Stromal cell of bone marrow (primary cell): ENCODE measurements at regions not wholly inside any gene's neighbourhood (a gene's known extent, or its start where the extent isn't known, plus 50 kb on each side); places are given as distances from the start of the nearest gene placed in this dataset.
A peak's percentile ranks its signal among the peaks of the same experiment; 100 is the strongest.

Experiments used
- DNase-seq: peaks from one replicate; pipeline ENCODE4 v3.0.0-alpha.2; 2012; ENCODE audit warnings: low read depth

DNA sequence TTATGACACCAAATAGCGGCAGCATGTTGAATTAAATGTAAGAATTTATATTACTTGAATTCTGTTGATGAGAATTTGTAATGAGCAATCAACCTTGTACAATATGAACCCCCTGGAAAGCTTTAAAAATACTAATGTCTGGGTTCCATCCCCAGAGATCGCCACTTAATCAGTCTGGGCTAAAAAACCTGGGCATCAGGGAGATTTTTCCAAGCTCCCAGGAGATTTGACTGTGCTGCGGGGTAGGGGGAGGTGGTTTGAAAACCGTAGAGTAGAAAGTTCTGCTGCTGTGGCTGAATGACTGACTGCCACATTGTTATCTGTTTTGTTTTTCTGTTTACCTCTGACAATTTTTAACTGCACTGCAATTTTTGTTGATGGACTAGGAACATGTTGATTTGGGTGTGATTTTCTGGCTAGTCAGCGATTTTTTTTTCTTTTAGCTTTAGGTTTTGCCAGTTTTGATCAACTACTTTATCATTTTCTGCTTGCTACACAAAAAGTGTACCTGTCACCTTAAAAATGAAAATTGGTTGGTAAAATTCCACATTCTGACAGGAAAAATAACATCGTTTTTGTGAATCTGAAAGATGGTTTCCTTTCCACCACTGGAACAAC lies 79.3 kb downstream of the PCTP start:
- no peak for DNase-seq

DNA sequence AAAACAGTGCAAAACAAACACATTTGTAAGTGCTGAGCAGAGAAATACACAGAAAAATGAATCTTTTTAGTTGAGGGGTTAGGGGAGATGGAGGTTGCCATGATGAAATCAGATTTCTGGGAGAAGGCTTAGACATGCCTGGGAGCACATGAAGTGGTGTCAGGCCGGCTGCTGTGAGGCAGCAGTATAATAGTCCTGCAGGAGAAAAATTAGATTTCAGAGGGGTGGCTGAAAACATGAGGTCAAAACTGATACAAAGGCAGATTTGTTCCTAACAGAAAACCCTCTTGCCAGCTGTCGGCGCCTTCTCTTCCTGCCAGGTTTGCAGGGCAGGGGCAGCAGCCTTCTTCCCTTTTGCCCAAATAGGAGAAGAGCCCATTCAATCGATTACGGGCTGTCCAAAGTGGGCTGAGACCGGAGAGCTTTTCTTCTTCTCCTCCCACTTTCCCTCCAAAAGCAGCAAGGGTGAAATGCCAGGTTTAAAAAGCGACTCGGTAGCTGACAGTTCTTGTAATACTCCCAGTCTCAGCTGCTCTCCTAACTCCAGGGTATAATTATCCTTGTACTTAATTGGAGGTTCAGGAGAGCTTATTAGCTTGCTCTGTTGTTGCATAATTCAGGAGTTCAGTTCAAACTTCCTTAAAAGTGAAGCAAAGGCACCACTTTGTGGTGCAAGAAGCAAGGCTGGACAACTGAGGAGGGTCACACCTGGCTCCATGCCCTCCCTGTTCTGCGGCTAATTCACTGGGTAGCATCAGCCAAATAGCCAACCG lies 80.0 kb downstream of the PCTP start:
- DNase-seq: no peak

DNA sequence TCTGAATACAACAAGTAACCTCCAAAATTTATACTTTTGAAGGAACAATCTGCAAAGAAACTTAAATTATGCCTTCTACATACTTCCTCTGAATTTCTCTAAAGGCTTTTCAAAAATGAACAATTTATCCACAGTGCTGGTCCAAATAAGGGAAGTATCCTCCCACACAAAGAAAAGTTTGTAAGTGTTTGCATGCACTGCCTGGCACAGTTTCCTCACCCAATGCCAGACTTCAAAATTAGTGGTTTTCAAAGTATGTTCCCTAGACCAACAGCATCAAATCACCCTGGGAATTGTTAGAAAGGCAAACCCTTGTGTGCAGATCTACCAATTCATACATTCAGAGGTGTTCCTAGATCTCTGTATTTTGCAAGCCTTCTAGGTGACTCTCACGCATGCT lies 82.5 kb downstream of the PCTP start:
- DNase-seq: peak; percentile 16

DNA sequence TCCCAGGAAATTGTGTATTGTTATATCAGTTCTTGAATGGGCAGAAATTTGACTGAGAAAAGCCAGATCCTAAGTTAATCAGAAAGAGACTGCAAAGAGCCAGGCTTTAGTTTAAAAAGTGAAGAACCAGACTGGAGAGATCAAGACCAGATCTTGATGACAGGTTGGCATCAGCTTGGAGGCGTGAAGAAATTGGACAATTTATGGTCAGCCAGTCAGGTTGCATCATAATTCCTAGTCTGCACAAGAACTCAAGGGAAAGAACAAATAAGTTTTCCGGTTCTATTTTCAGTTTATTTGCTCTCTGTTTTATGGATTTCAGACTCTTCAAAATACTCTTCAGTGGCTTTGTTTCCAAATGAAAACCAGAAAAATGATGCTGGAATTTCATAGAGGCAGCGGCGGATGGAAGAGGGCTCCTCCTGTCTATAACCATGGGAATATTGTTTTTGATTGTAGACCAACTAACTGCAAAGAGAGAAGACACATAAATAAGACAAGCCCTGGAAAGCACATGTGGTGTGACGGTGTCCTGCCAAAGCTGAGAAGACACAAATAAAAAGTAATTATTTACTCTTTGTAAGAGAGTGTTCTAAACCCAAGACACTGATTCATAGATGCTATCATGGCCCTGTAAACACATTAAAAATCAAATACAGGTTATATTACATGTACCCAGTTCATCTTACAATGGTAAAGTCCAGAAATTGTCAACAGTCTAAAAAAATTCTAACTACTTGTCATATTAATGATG lies 91.7 kb downstream of the PCTP start:
- no peak for DNase-seq

DNA sequence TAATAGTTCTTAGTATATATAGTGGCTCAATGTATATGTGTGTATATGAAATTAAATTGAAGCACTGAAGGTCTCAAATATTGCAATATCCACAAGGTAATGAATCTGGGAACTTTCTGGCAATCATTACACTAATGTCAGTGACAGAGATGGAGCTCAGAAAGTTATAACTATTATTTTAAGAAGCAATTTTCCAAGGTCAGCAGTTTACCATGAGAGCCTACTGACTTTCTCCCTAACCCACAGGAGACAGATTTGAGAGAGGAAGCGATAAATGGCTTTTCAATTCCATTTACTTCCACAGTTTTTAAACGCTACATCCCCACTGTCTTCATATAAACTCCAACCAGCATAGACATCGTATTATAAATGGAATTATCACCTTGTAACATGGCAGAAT lies 92.9 kb downstream of the PCTP start:
- no peak for DNase-seq

DNA sequence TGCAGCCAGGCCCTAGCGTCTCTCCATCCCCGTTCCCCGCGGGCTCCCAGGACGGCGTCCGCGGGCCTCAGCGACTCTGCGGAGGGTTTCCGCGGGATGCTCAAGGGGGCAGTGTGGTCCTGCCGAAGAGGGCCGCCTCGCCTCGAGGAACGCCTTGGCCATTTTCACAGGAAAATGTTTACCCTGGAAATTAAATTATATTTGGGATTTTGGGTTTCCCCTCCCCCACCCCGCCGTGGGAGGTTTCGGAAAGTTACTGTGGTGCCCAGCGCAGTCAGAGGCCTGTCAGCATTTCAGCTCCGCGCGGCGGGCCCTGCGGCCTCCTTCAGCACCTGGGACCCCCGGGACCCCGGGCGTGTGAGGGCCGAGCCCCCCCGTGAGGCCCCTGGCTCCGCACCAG lies 94.5 kb downstream of the PCTP start:
- peak; percentile 9 for DNase-seq

DNA sequence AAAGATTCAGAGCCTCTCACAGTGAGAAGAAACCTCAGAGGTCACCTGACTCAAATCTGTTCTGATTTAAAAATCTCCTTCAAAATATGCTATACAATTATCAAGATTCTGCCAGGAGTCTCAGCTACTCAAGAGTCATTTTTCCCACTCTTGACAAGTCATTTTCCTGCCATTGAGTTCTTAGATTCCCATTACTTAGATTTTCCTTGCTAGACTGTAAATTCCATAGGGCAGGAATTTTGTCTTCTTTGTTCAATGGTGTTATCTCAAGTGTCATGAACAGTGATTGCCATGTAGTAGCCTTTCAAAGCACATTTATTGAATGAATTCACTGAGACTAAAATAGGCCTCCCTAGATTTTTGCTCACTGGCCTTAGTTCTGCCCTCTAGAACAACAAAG lies 95.9 kb downstream of the PCTP start:
- DNase-seq: no peak

DNA sequence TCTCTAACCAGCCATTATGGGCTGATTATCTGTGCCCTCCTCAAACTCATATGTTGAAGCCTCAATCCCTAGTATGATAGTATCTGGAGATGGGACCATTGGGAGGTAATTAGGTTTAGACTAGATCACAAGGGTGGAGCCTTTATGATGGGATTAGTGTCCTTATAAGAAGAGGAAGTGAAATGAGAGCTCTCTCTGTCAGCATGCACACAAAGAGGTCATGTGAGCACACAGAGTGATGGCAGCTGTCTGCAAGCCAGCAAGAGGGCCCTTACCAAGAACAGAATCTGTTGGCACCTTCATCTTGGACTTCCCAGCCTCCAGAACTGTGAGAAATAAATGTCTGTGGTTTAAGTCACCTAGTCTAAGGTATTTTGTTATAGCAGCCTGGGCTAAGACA lies 101.9 kb downstream of the PCTP start:
- DNase-seq: no peak

DNA sequence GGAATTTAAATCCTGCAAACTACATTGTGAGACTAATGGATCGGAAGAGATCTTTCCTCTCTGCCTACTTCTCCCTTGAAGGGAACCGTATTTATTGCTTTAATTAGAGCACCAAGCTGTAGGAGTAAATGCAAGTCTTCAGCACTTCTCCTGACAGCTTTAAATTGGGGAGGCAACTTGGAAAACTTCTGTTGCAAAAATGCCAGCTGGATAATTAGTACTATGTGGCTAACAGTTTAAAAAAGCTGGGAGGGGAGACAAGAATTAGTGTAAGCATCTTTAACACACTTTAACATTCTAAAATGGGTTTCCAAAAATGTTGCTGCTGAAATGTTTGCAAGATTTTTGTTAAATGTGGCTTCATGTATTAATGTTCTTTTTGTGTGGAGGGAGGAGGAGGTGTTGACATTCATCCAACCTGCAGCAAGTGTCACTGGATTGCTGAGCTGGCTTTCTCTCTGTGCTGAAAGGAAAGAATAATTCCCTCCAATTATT lies 108.5 kb downstream of the PCTP start:
- no peak for DNase-seq

DNA sequence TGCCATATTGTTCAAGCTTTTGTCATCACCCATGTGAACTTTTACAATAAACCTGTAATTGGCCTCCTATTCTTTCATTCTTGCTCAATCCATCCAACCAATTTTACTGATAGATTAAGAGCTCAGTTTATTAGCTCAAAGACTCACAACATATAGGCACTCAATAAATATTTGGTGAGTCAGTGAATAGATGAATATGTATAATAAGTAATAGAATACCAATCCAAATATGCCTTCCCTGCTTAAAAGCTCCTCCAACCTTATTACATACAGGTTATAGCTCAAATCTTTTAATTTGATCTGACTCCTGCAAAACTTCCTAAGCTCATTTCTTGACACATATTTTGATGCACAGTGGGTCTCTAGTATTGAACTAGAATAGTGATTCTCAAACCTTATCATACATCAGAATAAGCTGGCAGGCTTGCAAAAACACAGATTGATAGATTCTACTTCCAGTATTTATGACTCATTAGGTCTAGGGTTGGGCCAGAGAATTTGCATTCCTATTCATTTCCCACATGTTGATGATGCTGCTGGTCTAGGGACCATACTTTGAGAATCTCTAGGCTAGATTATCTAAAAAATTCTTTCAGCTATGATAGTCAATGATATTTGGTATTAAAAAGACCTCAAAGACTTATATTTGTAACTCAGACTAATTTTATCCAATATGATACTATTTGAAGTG lies 114.4 kb downstream of the PCTP start:
- no peak for DNase-seq

DNA sequence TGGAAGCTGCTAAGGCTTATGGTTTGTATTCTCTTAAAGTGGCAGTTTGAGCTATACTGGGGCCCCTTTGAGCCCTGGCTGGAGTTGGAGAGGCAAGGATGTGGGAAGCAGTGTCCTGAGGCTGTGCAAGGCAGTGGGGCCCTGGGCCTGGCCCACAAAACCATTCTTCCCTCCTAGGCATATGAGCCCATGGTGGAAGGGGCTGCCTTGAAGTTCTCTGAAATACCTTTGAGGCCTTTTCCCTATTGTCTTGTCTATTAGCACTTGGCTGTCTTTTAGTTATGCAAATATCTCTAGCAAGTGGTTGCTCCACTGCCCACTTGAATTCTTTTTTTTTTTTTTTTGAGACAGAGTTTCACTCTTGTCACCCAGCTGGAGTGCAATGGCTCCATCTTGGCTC lies 119.2 kb downstream of the PCTP start:
- no peak for DNase-seq

DNA sequence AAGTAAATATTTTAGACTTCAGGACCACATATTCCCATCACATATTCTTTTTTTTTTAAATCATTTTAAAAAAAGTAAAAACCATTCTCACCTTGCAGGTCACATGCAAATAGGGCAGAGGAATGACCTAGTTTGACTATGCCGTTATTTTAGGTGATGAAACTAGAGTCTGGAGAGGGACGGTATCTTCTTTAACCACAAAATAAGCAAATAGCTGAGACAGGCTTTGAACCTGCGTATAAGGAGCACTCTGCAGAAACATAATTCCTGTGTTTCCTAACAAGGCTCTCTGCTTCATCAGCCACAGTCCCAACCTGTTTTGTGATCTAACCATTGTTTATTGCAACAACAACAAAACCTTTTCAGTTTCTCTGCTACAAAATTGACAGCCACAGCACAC lies 121.5 kb downstream of the PCTP start:
- no peak for DNase-seq

DNA sequence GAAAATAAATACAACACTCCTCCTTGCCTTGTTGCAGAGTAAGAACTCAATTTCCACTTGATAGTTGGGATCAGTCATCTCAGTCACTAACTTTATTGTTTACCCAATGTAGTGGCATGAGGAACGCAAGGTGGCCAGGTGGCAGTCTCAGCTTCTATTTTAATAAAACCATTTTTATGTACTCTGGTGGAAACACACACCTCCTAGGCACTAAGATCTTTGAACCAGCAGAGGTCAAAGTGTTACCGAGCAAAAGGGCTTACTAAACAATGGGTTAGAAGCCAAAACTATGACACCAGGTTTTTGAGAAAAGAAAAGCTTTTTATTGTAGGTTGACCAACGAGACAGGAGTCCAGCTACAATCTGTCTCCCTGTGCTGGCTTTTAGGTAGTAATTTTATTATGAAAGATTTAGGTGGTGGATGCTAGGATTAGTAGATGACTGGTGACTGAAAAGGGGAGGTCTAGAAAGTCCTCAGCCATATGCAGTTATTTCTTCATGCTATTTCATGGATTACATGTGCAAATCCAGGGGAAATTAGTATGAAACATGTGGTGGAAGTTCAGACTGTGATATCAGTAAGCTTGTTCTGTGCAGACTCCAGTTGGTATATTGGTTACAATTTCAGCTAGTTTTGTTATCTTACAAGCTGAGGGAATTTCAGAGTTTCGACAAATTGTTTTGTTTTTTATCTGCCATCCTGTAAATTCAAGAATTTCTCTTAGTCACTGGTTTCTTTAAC lies 122.3 kb downstream of the PCTP start:
- no peak for DNase-seq

DNA sequence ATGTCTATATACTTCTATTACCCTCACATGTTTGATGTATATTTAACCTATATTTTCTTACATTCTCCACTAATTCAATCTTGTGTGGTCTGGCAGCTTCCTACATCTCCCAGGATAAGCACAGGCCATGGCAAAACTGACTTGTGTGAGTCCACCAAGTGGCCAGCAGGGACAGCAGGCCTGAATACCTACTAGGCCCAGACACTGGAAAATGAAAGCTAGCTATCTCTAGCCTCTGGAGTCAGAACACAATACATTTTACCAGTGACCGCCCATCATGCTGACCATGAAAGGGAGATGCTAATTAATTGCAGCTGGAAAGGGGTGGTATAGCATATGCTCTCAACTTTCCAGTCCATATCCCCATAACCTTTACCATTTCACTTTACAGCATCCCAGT lies 132.3 kb downstream of the PCTP start:
- DNase-seq: no peak

DNA sequence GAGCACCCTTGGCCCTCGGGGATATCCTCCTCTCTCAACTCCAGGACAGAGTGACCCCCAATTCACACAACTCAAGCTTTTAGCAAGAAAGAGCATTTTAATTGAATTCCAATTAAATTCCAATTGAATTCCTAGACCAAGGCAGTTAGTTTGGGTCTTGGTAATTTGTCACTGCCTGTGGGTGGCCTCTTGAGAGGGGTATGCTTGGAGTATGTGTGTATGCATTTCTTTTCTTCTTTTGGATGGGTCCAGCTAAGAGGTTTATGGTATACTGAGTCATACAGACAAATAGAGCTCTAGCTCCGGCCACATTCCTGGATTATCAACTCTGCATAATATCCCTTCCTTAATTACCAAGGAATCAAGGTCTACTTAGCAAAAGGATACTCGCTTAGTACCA lies 136.7 kb downstream of the PCTP start:
- no peak for DNase-seq

DNA sequence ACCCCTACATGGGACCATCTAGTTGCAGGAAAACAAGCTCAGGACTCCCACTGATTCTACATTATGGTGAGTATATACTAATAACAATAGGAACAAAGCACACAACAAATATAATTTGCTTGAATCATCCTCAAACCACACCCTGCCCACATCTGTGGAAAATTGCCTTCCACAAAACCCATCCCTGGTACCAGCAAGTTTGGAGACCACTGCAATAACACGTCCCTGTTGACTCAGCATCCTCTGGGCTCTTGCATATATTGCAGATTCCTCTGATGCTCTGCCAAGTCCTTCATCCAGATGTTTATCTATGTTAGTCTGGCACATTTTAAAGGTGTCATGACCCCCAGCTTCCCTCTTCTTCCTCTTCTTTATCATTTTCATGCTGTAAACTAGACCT lies 138.4 kb downstream of the PCTP start:
- no peak for DNase-seq

DNA sequence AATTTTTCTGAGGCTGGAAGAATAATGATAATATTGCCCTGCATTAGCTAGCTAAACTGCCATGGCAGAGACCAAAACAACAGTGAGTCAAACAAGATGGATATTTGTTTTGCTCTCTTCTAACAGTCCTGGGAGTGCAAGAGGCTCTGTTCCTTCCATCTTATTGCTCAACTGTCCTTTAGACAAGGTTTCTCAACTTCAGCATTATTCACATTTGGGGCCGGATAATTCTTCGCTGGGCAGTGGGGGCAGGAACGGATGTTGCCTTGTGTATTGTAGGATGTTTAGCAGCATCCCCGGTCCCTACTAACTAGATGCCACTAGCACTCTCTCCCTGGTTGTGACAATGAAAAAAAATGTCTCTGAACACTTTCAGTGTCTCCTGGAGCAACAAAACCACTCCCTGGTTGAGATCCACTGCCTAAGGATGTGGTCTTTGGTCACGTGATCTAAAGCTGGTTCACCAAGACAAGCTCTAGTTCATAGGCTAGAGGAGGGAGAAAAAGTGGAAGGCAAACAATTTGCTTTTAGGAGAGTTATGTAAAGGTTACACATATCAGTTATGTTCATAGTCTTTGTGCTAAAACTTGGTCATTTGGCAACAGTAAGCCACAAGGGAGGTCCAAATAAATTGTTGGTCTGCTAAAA lies 144.4 kb downstream of the PCTP start:
- DNase-seq: no peak

DNA sequence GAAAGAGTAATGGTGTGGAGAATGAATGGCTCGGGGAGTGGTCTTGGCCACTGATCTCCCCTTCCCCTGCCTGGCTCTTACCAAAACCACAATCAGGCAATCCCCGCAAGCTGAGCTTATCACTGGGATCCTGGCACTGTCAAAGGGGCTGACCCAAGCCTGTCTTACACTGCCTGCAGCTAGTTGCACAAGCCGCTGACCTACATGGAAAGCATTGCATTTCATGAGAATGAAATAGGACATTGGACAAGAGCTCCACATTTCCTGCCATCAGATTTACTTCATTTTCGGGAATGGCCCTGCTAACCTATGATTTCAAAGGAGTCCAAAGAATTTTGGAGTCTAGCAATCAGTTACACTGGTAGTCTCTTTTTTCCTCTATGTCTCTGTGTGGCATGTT lies 146.4 kb downstream of the PCTP start:
- no peak for DNase-seq

DNA sequence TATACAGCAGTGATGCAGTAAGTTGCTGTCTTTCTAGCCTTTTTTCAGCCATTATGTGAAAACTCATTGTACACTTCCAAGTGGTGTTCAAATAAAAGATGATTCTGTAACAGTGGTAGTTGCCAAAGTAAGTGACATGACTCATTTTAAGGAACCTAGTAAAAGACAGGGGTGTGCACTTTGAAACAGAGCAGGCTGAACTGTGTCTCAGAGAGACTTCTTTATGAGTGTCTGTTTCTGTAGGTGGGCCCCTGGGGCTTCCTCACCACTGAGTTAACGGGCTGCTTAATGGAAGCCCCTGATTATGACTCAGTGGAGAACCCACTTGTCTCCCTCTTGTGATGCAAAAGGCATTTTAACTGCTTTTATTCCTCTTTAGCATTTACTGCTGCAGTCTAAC lies 147.3 kb downstream of the PCTP start:
- no peak for DNase-seq

DNA sequence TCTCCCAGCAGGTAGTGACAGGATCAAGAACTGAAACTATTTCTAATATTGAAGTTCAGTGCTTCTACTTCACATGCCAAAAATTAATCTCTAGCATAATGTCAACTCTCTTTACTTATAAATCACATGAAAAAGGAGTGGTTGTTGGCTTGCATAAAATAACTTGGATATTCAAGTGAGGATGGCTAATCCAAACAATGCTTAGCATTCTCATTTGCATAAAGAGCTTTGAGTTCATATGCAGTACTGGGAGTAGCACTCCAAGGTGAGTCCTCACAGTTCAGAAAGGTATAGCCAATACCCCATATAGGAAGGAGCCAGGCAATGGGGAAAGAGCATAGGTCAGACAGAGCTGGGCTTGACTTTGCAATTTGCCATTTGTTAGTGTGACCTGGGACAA lies 149.3 kb downstream of the PCTP start:
- DNase-seq: no peak

DNA sequence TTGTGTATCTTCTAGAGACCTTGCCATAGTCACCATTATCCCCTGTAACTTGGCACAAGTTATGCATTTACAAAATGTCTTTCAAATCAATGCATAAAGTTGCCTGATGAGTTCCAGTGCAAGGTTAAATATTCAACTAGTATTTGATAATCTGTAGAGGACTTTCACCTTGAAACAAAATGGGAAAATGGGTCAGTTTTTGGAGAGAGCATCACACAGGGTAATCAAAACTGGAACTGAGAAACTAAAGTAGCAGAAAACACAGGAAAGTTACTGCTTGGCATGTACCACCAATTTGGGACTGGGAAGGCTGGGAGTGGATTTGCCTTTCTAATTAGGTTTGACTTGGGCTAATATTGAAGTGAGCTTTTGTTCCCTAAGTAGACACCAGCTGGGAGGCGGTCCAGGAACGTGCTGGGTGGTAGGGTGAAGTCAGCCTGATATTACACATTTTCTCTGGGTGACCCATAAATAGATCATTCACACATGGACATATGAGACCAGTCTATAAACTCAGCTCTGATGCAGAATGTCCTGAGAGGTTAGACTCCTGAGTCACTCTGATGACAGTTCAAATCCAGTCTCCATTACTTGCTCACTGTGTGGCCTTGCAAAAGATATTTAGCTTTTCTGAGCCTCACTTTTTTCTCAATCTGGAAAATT lies 152.3 kb downstream of the PCTP start:
- DNase-seq: no peak
